ENCODE measurements at regions not wholly inside any gene's neighbourhood (a gene's known extent, or its start where the extent isn't known, plus 50 kb on each side); places are given as distances from the start of the nearest gene placed in this dataset.

GRCh38 chr18:24875286-24875685 is 414.8 kb downstream of the HRH4 start (continued):
- no peak for TF ChIP-seq GATA3 (IDR thresholded peaks at IDR 0.05; ENCODE audit: borderline replicate concordance)
- no peak for TF ChIP-seq HDAC2 (IDR thresholded peaks at IDR 0.05)
- TF ChIP-seq HOXB5 (CRISPR knock-in tag; IDR thresholded peaks at IDR 0.05), result no peak
- no peak for TF ChIP-seq USF2 (IDR thresholded peaks at IDR 0.05)

GRCh38 chr18:24875777-24876176 is 415.3 kb downstream of the HRH4 start:
- Histone ChIP-seq H3K4me2 (no peak overlapping the region), H3K27ac (no peak overlapping the region), H3K9me3 (no peaks in the 10 kb centered on the region), H3K4me3 (no peak overlapping the region), H3K4me1 (no peaks in the 10 kb centered on the region)
- 0% methylated on average over 1 of the region's 1 CpG for whole genome bisulfite sequencing (ENCODE audit: missing lambda C conversion rate)
- POLR2A ChIA-PET, result no interaction called here
- DNase-seq (ENCODE audit: low read depth in 1 of 2, low spot score in 1 of 2), result no peak
- CTCF ChIA-PET, result no interaction called here
- no peak for ATAC-seq
- TF ChIP-seq USF2 (IDR thresholded peaks at IDR 0.05), result no peak
- TF ChIP-seq HEYL (CRISPR knock-in tag; IDR thresholded peaks at IDR 0.05), result no peak
- TF ChIP-seq ESRRA (IDR thresholded peaks at IDR 0.05; ENCODE audit: borderline replicate concordance, low read length), result no peak
- TF ChIP-seq HDAC2 (IDR thresholded peaks at IDR 0.05), result no peak
- no peak for FAIRE-seq

GRCh38 chr18:24876266-24876665 is 415.8 kb downstream of the HRH4 start:
- WGBS (ENCODE audit: missing lambda C conversion rate), result 14% methylated on average over 5 of the region's 5 CpGs
- no peak overlapping the region for H3K4me2 ChIP-seq
- no peak for FAIRE-seq
- no peak for ATAC-seq
- no peaks in the 10 kb centered on the region for H3K4me1 ChIP-seq
- no peak overlapping the region for H3K27ac ChIP-seq
- no peak overlapping the region for H3K4me3 ChIP-seq
- no peaks in the 10 kb centered on the region for H3K9me3 ChIP-seq
- no peak for DNase-seq (ENCODE audit: low read depth in 1 of 2, low spot score in 1 of 2)
- POLR2A ChIA-PET, result no interaction called here
- TF ChIP-seq EHMT2 (IDR thresholded peaks at IDR 0.05; ENCODE audit: low read depth) (no peak), RARB (CRISPR knock-in tag; IDR thresholded peaks at IDR 0.05) (no peak), HMGXB4 (CRISPR knock-in tag; IDR thresholded peaks at IDR 0.05; ENCODE audit: borderline replicate concordance) (no peak), MAFK (IDR thresholded peaks at IDR 0.05; ENCODE audit: partially characterized antibody) (no peak), TFCP2L1 (CRISPR knock-in tag; IDR thresholded peaks at IDR 0.05) (no peak), CHD2 (IDR thresholded peaks at IDR 0.05; ENCODE audit: low read length, partially characterized antibody) (no peak), HOXA7 (CRISPR knock-in tag; IDR thresholded peaks at IDR 0.05) (no peak), MAX (IDR thresholded peaks at IDR 0.05) (no peak), USF2 (IDR thresholded peaks at IDR 0.05) (no peak), RFX5 (IDR thresholded peaks at IDR 0.05) (no peak), CEBPB (IDR thresholded peaks at IDR 0.05) (no peak), HOXB13 (CRISPR knock-in tag; IDR thresholded peaks at IDR 0.05; ENCODE audit: low read depth) (no peak), GATA3 (IDR thresholded peaks at IDR 0.05; ENCODE audit: borderline replicate concordance) (no peak)
- CTCF ChIA-PET, result no interaction called here

- FAIRE-seq, result no peak
- H3K4me1 ChIP-seq, result no peaks in the 10 kb centered on the region
- no peak for TF ChIP-seq E2F6 (IDR thresholded peaks at IDR 0.05; ENCODE audit: borderline replicate concordance, low read depth)
- no peak for TF ChIP-seq RCOR1 (IDR thresholded peaks at IDR 0.05; ENCODE audit: low read depth, low read length)
- TF ChIP-seq ATOH8 (CRISPR knock-in tag; IDR thresholded peaks at IDR 0.05; ENCODE audit: low read depth), result no peak
- TF ChIP-seq BCL3 (IDR thresholded peaks at IDR 0.05), result no peak
- TF ChIP-seq HES2 (IDR thresholded peaks at IDR 0.05), result no peak
- no peak for TF ChIP-seq HOXB5 (CRISPR knock-in tag; IDR thresholded peaks at IDR 0.05)
- no peak for TF ChIP-seq CEBPB (IDR thresholded peaks at IDR 0.05)
- no peak for TF ChIP-seq ESRRA (IDR thresholded peaks at IDR 0.05; ENCODE audit: borderline replicate concordance, low read length)
- TF ChIP-seq JUNB (IDR thresholded peaks at IDR 0.05), result no peak
- no peak for TF ChIP-seq CBX2 (IDR thresholded peaks at IDR 0.05; ENCODE audit: borderline replicate concordance, low read depth)
- TF ChIP-seq NFE2L2 (conservative IDR thresholded peaks at IDR 0.05; ENCODE audit: low read length), result no peak
- H3K4me3 ChIP-seq, result no peak overlapping the region
- DNase-seq (ENCODE audit: low read depth in 1 of 2, low spot score in 1 of 2), result no peak
- no peak overlapping the region for H3K4me2 ChIP-seq
- ATAC-seq, result no peak
- POLR2A ChIA-PET, result no interaction called here
- no peaks in the 10 kb centered on the region for H3K9me3 ChIP-seq
- CTCF ChIA-PET, result no interaction called here
- no peak overlapping the region for H3K27ac ChIP-seq
- 14% methylated on average over 5 of the region's 5 CpGs for WGBS (ENCODE audit: missing lambda C conversion rate)
Observed at GRCh38 chr18:24877066-24877465, 416.6 kb downstream of the HRH4 start.

All from A549 (cell line).